SU-DHL-6 (cell line): ENCODE measurements at regions not wholly inside any gene's neighbourhood (a gene's known extent, or its start where the extent isn't known, plus 50 kb on each side); places are given as distances from the start of the nearest gene placed in this dataset.

Source experiments
- EZH2phosphoT487 ChIP-seq: fragments of 200-600 bp; sonication (generic), shearing (Covaris generic); conservative IDR thresholded peaks from 2 replicates; pipeline ENCODE4 v1.6.1; 2018; ENCODE audit warnings: mild to moderate bottlenecking, antibody characterized with exemption, low read length, moderate library complexity, mixed read lengths
- TF ChIP-seq, protein P1 (sequence below): fragments of 200-600 bp; sonication (generic); IDR thresholded peaks from one replicate; pipeline ENCODE4 v1.5.1; 2017; ENCODE audit warnings: antibody characterized with exemption, mild to moderate bottlenecking, low read length, moderate library complexity; ENCODE audit not compliant: insufficient read depth, poor library complexity, severe bottlenecking

DNA sequence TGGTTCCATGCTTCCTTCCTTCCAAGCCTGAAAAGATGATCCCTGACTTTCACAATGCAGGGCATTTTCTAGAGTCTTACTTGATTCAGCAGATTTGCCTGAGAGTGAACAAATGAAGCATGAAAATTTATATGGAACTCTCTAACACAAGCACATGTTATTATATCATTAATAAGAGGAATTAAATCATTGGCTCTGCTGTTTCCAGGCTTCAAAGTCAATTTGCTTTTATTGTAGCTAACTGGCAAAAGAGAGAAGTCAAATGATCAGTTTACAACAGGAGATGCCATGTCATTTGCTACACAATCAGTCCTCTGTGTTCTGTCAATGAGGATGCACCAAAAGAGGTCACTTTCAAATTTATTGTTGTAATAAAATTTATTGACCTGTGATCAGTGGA is 101.5 kb upstream of the UGT8 start:
- TF ChIP-seq, protein P1, sequence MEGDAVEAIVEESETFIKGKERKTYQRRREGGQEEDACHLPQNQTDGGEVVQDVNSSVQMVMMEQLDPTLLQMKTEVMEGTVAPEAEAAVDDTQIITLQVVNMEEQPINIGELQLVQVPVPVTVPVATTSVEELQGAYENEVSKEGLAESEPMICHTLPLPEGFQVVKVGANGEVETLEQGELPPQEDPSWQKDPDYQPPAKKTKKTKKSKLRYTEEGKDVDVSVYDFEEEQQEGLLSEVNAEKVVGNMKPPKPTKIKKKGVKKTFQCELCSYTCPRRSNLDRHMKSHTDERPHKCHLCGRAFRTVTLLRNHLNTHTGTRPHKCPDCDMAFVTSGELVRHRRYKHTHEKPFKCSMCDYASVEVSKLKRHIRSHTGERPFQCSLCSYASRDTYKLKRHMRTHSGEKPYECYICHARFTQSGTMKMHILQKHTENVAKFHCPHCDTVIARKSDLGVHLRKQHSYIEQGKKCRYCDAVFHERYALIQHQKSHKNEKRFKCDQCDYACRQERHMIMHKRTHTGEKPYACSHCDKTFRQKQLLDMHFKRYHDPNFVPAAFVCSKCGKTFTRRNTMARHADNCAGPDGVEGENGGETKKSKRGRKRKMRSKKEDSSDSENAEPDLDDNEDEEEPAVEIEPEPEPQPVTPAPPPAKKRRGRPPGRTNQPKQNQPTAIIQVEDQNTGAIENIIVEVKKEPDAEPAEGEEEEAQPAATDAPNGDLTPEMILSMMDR = no peak
- no peak for TF ChIP-seq EZH2phosphoT487
